Bronchial epithelial cell (primary cell): ENCODE measurements at regions not wholly inside any gene's neighbourhood (a gene's known extent, or its start where the extent isn't known, plus 50 kb on each side); places are given as distances from the start of the nearest gene placed in this dataset.

Experiments used
- DNase-seq: peaks from one replicate; pipeline ENCODE4 v3.0.0-alpha.2; 2010; ENCODE audit warnings: low read depth
- FAIRE-seq: peaks from 2 replicates; lab custom pipeline; 2011; peaks lifted over from hg19 to GRCh38; lab: Jason Lieb, UNC
- H3K27me3 ChIP-seq: 2 replicates; pipeline ENCODE4 v1.5.1; 2011; ENCODE audit warnings: low read length; ENCODE audit not compliant: control insufficient read depth, insufficient read depth
- H3K36me3 ChIP-seq: 2 replicates; pipeline ENCODE4 v1.5.1; 2011; ENCODE audit warnings: low read length; ENCODE audit not compliant: control insufficient read depth, insufficient read depth
- H3K4me3 ChIP-seq: 2 replicates; pipeline ENCODE4 v1.5.1; 2011; ENCODE audit warnings: mild to moderate bottlenecking, low read depth, low read length, control low read depth
- CTCF ChIP-seq: IDR thresholded peaks from 2 replicates; pipeline ENCODE4 v1.5.1; 2011; ENCODE audit warnings: mild to moderate bottlenecking, moderate library complexity, low read length, control low read depth, inconsistent platforms; ENCODE audit not compliant: insufficient read depth, severe bottlenecking

- no peak for TF ChIP-seq CTCF
- no peak for DNase-seq
- FAIRE-seq: no peak
Measured at GRCh38 chr4:18722748-18723191, 701.2 kb upstream of the LCORL start.

GRCh38 chr4:18698119-18698883 is 676.7 kb upstream of the LCORL start:
- Histone ChIP-seq H3K27me3 (no peaks in the 10 kb centered on the region), H3K36me3 (no peaks in the 10 kb centered on the region), H3K4me3 (no peak overlapping the region)
- TF ChIP-seq CTCF: no peak
- no peak for DNase-seq
- FAIRE-seq: no peak

More at GRCh38 chr4:18722748-18723191, 701.2 kb upstream of the LCORL start:
- H3K27me3 ChIP-seq: no peaks in the 10 kb centered on the region
- H3K4me3 ChIP-seq: no peak overlapping the region
- no peaks in the 10 kb centered on the region for H3K36me3 ChIP-seq

- Histone ChIP-seq H3K27me3 (no peaks in the 10 kb centered on the region), H3K4me3 (no peak overlapping the region), H3K36me3 (no peaks in the 10 kb centered on the region)
- FAIRE-seq (no peak), DNase-seq (no peak)
- TF ChIP-seq CTCF: no peak
Measured at GRCh38 chr4:18695733-18696527, 674.4 kb upstream of the LCORL start.

- FAIRE-seq (no peak), DNase-seq (no peak)
- no peaks in the 10 kb centered on the region for H3K36me3 ChIP-seq
- TF ChIP-seq CTCF: no peak
- H3K4me3 ChIP-seq: no peak overlapping the region
- no peaks in the 10 kb centered on the region for H3K27me3 ChIP-seq
Measured at GRCh38 chr4:18691431-18692200, 670.1 kb upstream of the LCORL start.

GRCh38 chr4:18690291-18690955 is 668.9 kb upstream of the LCORL start:
- no peak for FAIRE-seq
- no peaks in the 10 kb centered on the region for H3K27me3 ChIP-seq
- no peaks in the 10 kb centered on the region for H3K36me3 ChIP-seq
- DNase-seq: no peak
- no peak for TF ChIP-seq CTCF
- no peak overlapping the region for H3K4me3 ChIP-seq
